ENCODE measurements at regions not wholly inside any gene's neighbourhood (a gene's known extent, or its start where the extent isn't known, plus 50 kb on each side); places are given as distances from the start of the nearest gene placed in this dataset.

GRCh38 chr4:38205261-38205660 lies 245.1 kb downstream of the PTTG2 start:
- Histone ChIP-seq H3K4me1 (peaks cover 5% of the 10 kb centered on the region), H3K27ac (no peak overlapping the region), H3K9me3 (no peaks in the 10 kb centered on the region), H3K36me3 (no peaks in the 10 kb centered on the region), H3K27me3 (no peaks in the 10 kb centered on the region), H3K9ac (ENCODE audit: low read depth in 2 of 2, low read length in 2 of 2) (no peak overlapping the region), H3K4me3 (no peak overlapping the region)
- DNase-seq, result no peak
- no peak for TF ChIP-seq CTCF (IDR thresholded peaks at IDR 0.05)
- intact Hi-C loops (cut with DNase I), result no loop called here

- peaks cover 5% of the 10 kb centered on the region for H3K4me1 ChIP-seq
- H3K9ac ChIP-seq (ENCODE audit: low read depth in 2 of 2, low read length in 2 of 2), result no peak overlapping the region
- H3K9me3 ChIP-seq, result no peaks in the 10 kb centered on the region
- H3K27me3 ChIP-seq, result no peaks in the 10 kb centered on the region
- no peak for TF ChIP-seq CTCF (IDR thresholded peaks at IDR 0.05)
- intact Hi-C loops (cut with DNase I), result no loop called here
- no peak overlapping the region for H3K27ac ChIP-seq
- no peaks in the 10 kb centered on the region for H3K36me3 ChIP-seq
- DNase-seq, result no peak
- no peak overlapping the region for H3K4me3 ChIP-seq
Observed at GRCh38 chr4:38207110-38207457, 246.9 kb downstream of the PTTG2 start.

- DNase-seq, result no peak
- H3K27ac ChIP-seq, result no peak overlapping the region
- no peaks in the 10 kb centered on the region for H3K4me1 ChIP-seq
- H3K9ac ChIP-seq (ENCODE audit: low read depth in 2 of 2, low read length in 2 of 2), result no peak overlapping the region
- H3K36me3 ChIP-seq, result no peaks in the 10 kb centered on the region
- no peaks in the 10 kb centered on the region for H3K9me3 ChIP-seq
- H3K27me3 ChIP-seq, result no peaks in the 10 kb centered on the region
- intact Hi-C loops (cut with DNase I), result no loop called here
- no peak overlapping the region for H3K4me3 ChIP-seq
- TF ChIP-seq CTCF (IDR thresholded peaks at IDR 0.05), result no peak
Observed at GRCh38 chr4:38209654-38210053, 249.5 kb downstream of the PTTG2 start.

GRCh38 chr4:38210396-38211114 lies 250.4 kb downstream of the PTTG2 start:
- H3K36me3 ChIP-seq, result no peaks in the 10 kb centered on the region
- no peak for TF ChIP-seq CTCF (IDR thresholded peaks at IDR 0.05)
- intact Hi-C loops (cut with DNase I), result no loop called here
- H3K27me3 ChIP-seq, result no peaks in the 10 kb centered on the region
- H3K4me3 ChIP-seq, result no peak overlapping the region
- no peak overlapping the region for H3K9ac ChIP-seq (ENCODE audit: low read depth in 2 of 2, low read length in 2 of 2)
- no peak overlapping the region for H3K27ac ChIP-seq
- no peak for DNase-seq
- H3K4me1 ChIP-seq, result no peaks in the 10 kb centered on the region
- H3K9me3 ChIP-seq, result no peaks in the 10 kb centered on the region

GRCh38 chr4:38211885-38212284 lies 251.7 kb downstream of the PTTG2 start:
- Histone ChIP-seq H3K4me3 (no peak overlapping the region), H3K9ac (ENCODE audit: low read depth in 2 of 2, low read length in 2 of 2) (no peak overlapping the region), H3K27me3 (no peaks in the 10 kb centered on the region), H3K9me3 (no peaks in the 10 kb centered on the region), H3K4me1 (no peaks in the 10 kb centered on the region), H3K27ac (no peak overlapping the region), H3K36me3 (no peaks in the 10 kb centered on the region)
- DNase-seq, result no peak
- intact Hi-C loops (cut with DNase I), result no loop called here
- no peak for TF ChIP-seq CTCF (IDR thresholded peaks at IDR 0.05)

Measured in colonic mucosa (tissue), 4 donors.